HepG2 (cell line): ENCODE measurements at regions not wholly inside any gene's neighbourhood (a gene's known extent, or its start where the extent isn't known, plus 50 kb on each side); places are given as distances from the start of the nearest gene placed in this dataset.

Experiments
- ATAC-seq: fragments of 200-7000 bp; cut with Tn5 transposase; 3 replicates; pipeline ENCODE4 v1.9.1; 2020; ENCODE audit warnings: mild to moderate bottlenecking, moderate library complexity
- BruUV-seq: library from RNA; stranded (reverse); fragments of 400-500 nt; replicated peaks from 2 replicates; lab custom pipeline; 2021; lab: Mats Ljungman, UMichigan
- CTCF ChIA-PET: fragments of 300-600 bp; formaldehyde crosslinking; extraction: SDS; loops from one replicate; lab custom pipeline; 2021; ENCODE audit warnings: low total read pairs, inconsistent platforms, low intra/inter-chr PET ratio; lab: Yijun Ruan, JAX
- POLR2A ChIA-PET: fragments of 350-600 bp; sonication (Branson Sonifier 250); formaldehyde crosslinking; loops from one replicate; lab custom pipeline; 2020; ENCODE audit warnings: antibody characterized with exemption, inconsistent platforms; lab: Yijun Ruan, JAX
- DNase-seq: peaks from one replicate; pipeline ENCODE4 v3.0.0-alpha.2; 2015; ENCODE audit warnings: low spot score
- FAIRE-seq: peaks from 3 replicates; lab custom pipeline; 2011; peaks lifted over from hg19 to GRCh38; lab: Jason Lieb, UNC
- H2AFZ ChIP-seq: one replicate; pipeline ENCODE4 v1.6.1; 2011; ENCODE audit warnings: low read length, inconsistent platforms
- H3K27ac ChIP-seq: fragments of 300-600 bp; 3 replicates; pipeline ENCODE4 v1.8.0; 2011; ENCODE audit warnings: mixed run types, mild to moderate bottlenecking, mixed read lengths, low read length, inconsistent platforms; ENCODE audit not compliant: insufficient read depth; ENCODE audit errors: extremely low read length
- H3K27me3 ChIP-seq, 2 experiments: fragments of 200-600 bp in 1 of 2; 2 replicates in 1 of 2; 3 replicates in 1 of 2; pipeline versions ENCODE4 v1.6.0 to v1.8.0; 2011; ENCODE audit warnings: low read length in 2 of 2, mild to moderate bottlenecking in 2 of 2, moderate library complexity in 2 of 2, inconsistent platforms in 1 of 2; ENCODE audit not compliant: insufficient read depth in 2 of 2, control insufficient read depth in 1 of 2
- H3K36me3 ChIP-seq, 2 experiments: fragments of 200-600 bp in 1 of 2; replicated peaks in 1 of 2; 2 replicates in 1 of 2; 3 replicates in 1 of 2; pipeline versions ENCODE4 v1.5.1 to v1.8.0; 2011; ENCODE audit warnings: low read length in 2 of 2, inconsistent platforms in 1 of 2; ENCODE audit not compliant: insufficient read depth in 2 of 2, control insufficient read depth in 1 of 2
- H3K4me1 ChIP-seq: 2 replicates; pipeline ENCODE4 v1.5.1; 2012; ENCODE audit warnings: low read length, inconsistent platforms; ENCODE audit not compliant: insufficient read depth
- H3K4me2 ChIP-seq: 2 replicates; pipeline ENCODE4 v1.6.0; 2011; ENCODE audit warnings: low read depth, low read length, inconsistent platforms
- H3K4me3 ChIP-seq, 3 experiments: fragments of 200-600 bp in 1 of 3; sonication (generic), shearing (Covaris generic) in 1 of 3; replicated peaks in 1 of 3; 2 replicates each; pipeline ENCODE4 v1.5.1; 2011 to 2016; ENCODE audit warnings: low read length in 3 of 3, inconsistent platforms in 2 of 3, low read depth in 2 of 3, mild to moderate bottlenecking in 2 of 3, control low read depth in 1 of 3, mixed read lengths in 1 of 3; ENCODE audit not compliant: insufficient read depth in 1 of 3
- H3K79me2 ChIP-seq: one replicate; pipeline ENCODE4 v1.6.1; 2011; ENCODE audit warnings: low read length, inconsistent platforms; ENCODE audit not compliant: insufficient read depth
- H3K9ac ChIP-seq: 2 replicates; pipeline ENCODE4 v1.6.0; 2011; ENCODE audit warnings: mild to moderate bottlenecking, low read depth, low read length, inconsistent platforms; ENCODE audit not compliant: insufficient read depth
- H3K9me3 ChIP-seq: 2 replicates; pipeline ENCODE4 v1.5.1; 2012; ENCODE audit warnings: mild to moderate bottlenecking, low read length
- H4K20me1 ChIP-seq: 2 replicates; pipeline ENCODE4 v1.6.0; 2011; ENCODE audit warnings: inconsistent platforms, mild to moderate bottlenecking, low read length, moderate library complexity; ENCODE audit not compliant: insufficient read depth
- ARNT ChIP-seq: fragments of 450-650 bp; IDR thresholded peaks from 2 replicates; pipeline ENCODE4 v1.6.1; 2017
- BCLAF1 ChIP-seq: fragments of 450-650 bp; IDR thresholded peaks from 2 replicates; pipeline ENCODE4 v1.6.1; 2017; ENCODE audit warnings: mild to moderate bottlenecking
- FOSL2 ChIP-seq: sonication (generic); formaldehyde crosslinking; IDR thresholded peaks from 2 replicates; pipeline ENCODE4 v1.4.0; 2020; ENCODE audit warnings: missing genetic modification reagents
- FOXP1 ChIP-seq, 2 experiments: fragments of 450-650 bp in 1 of 2; IDR thresholded peaks; 2 replicates each; pipeline ENCODE4 v1.6.1; 2017 to 2018; ENCODE audit warnings: antibody characterized with exemption in 1 of 2
- HBP1 ChIP-seq: IDR thresholded peaks from 2 replicates; pipeline ENCODE4 v1.6.1; 2016; ENCODE audit warnings: low read depth, control low read depth
- IKZF5 ChIP-seq: IDR thresholded peaks from 2 replicates; pipeline ENCODE4 v1.6.1; 2018; ENCODE audit warnings: missing genetic modification reagents, mild to moderate bottlenecking, missing compliant biosample characterization
- ISL2 ChIP-seq: sonication (generic); formaldehyde crosslinking; IDR thresholded peaks from 2 replicates; pipeline ENCODE4 v1.5.0; 2020; ENCODE audit warnings: missing genetic modification reagents
- MIXL1 ChIP-seq: IDR thresholded peaks from 2 replicates; pipeline ENCODE4 v1.6.1; 2016
- MYPOP ChIP-seq: sonication (generic); formaldehyde crosslinking; IDR thresholded peaks from 2 replicates; pipeline ENCODE4 v1.8.1; 2023; ENCODE audit warnings: mild to moderate bottlenecking, moderate library complexity, missing genetic modification reagents
- NFIC ChIP-seq: IDR thresholded peaks from 2 replicates; pipeline ENCODE4 v1.6.1; 2012; ENCODE audit warnings: mild to moderate bottlenecking, low read length, inconsistent platforms
- PITX1 ChIP-seq: sonication (generic); formaldehyde crosslinking; IDR thresholded peaks from 2 replicates; pipeline ENCODE4 v1.5.1; 2020; ENCODE audit warnings: mild to moderate bottlenecking, missing genetic modification reagents
- RAD21 ChIP-seq: fragments of 450-650 bp; formaldehyde crosslinking; IDR thresholded peaks from 2 replicates; pipeline ENCODE4 v1.5.0; 2020; ENCODE audit warnings: mild to moderate bottlenecking
- SIX1 ChIP-seq: sonication (generic); formaldehyde crosslinking; IDR thresholded peaks from 2 replicates; pipeline ENCODE4 v1.4.0; 2020; ENCODE audit warnings: missing genetic modification reagents, borderline replicate concordance
- ZBTB7B ChIP-seq: sonication (generic); formaldehyde crosslinking; IDR thresholded peaks from 2 replicates; pipeline ENCODE4 v1.4.0; 2020; ENCODE audit warnings: missing genetic modification reagents
- ZFP36L1 ChIP-seq: sonication (generic); formaldehyde crosslinking; IDR thresholded peaks from 2 replicates; pipeline ENCODE4 v1.8.0; 2022; ENCODE audit warnings: mild to moderate bottlenecking, missing genetic modification reagents, moderate library complexity
- ZGPAT ChIP-seq: IDR thresholded peaks from 2 replicates; pipeline ENCODE4 v1.6.1; 2016; ENCODE audit warnings: mild to moderate bottlenecking
- ZNF292 ChIP-seq: sonication (generic); formaldehyde crosslinking; IDR thresholded peaks from 2 replicates; pipeline ENCODE4 v1.8.1; 2022; ENCODE audit warnings: mild to moderate bottlenecking, low read depth, missing genetic modification reagents, borderline replicate concordance
- ZNF367 ChIP-seq: sonication (generic); formaldehyde crosslinking; IDR thresholded peaks from 2 replicates; pipeline ENCODE4 v1.4.0; 2020; ENCODE audit warnings: missing genetic modification reagents, borderline replicate concordance
- ZZZ3 ChIP-seq: sonication (generic); formaldehyde crosslinking; IDR thresholded peaks from 2 replicates; pipeline ENCODE4 v1.4.0; 2020; ENCODE audit warnings: missing genetic modification reagents, mild to moderate bottlenecking, borderline replicate concordance
- WGBS: methylation state at CpG from one replicate; pipeline ENCODE4 v1.1.6; 2017; ENCODE audit warnings: low lambda C conversion rate; 5-methylcytosine and 5-hydroxymethylcytosine counted together
- in situ Hi-C: cut with HindIII; loops from 2 replicates; pipeline ENCODE4 v1.10.0; 2017; ENCODE audit warnings: low pct_unique_long_range_greater_than_20kb; ENCODE audit not compliant: extremely low pct_ligation_motif_present
- intact Hi-C: fragments of 100-400 bp; cut with micrococcal nuclease; formaldehyde crosslinking; loops from one replicate; pipeline ENCODE4 v1.10.0; 2022; ENCODE audit not compliant: unreplicated experiment

GRCh38 chr7:46126675-46127300, 205.7 kb upstream of the IGFBP3 start:
- intact Hi-C loops: no loop called here
- no peak for FAIRE-seq
- ATAC-seq: no peak

More at GRCh38 chr7:46126675-46127300, 205.7 kb upstream of the IGFBP3 start:
- no peak overlapping the region for H2AFZ ChIP-seq
- WGBS: 14% methylated on average over 2 of the region's 2 CpGs
- no peak for DNase-seq
- H3K79me2 ChIP-seq: no peaks in the 10 kb centered on the region
- H3K4me3 ChIP-seq: no peak overlapping the region
- H3K9ac ChIP-seq: no peak overlapping the region
- no peaks in the 10 kb centered on the region for H3K4me1 ChIP-seq
- H3K27ac ChIP-seq: no peak overlapping the region
- BruUV-seq: no TSS peak
- no peak overlapping the region for H3K4me2 ChIP-seq
- no peak for TF ChIP-seq ZFP36L1 (CRISPR knock-in tag)
- TF ChIP-seq FOXP1 (IDR thresholded peaks at IDR 0.05): no peak
- no peak for TF ChIP-seq FOXP1 (CRISPR knock-in tag; IDR thresholded peaks at IDR 0.05)
- no peak for TF ChIP-seq ZNF367 (CRISPR knock-in tag)
- TF ChIP-seq NFIC: no peak
- TF ChIP-seq PITX1 (CRISPR knock-in tag): no peak
- no peak for TF ChIP-seq ZNF292 (CRISPR knock-in tag)
- no peak for TF ChIP-seq MYPOP (CRISPR knock-in tag)
- no peak for TF ChIP-seq ZZZ3
- TF ChIP-seq RAD21 (CRISPR knock-in tag): no peak
- TF ChIP-seq ZBTB7B (CRISPR knock-in tag): no peak
- TF ChIP-seq IKZF5 (CRISPR knock-in tag): no peak
- no peak for TF ChIP-seq ISL2
- no peak for TF ChIP-seq HBP1 (CRISPR knock-in tag)
- no peak for TF ChIP-seq FOSL2 (CRISPR knock-in tag)
- no peak for TF ChIP-seq ARNT
- TF ChIP-seq MIXL1: no peak
- no peak for TF ChIP-seq BCLAF1
- TF ChIP-seq SIX1 (CRISPR knock-in tag): no peak
- TF ChIP-seq ZGPAT (CRISPR knock-in tag): no peak
- no peaks in the 10 kb centered on the region for H3K36me3 ChIP-seq
- H3K27me3 ChIP-seq: no peaks in the 10 kb centered on the region; a peak in 1 of 5 replicates
- in situ Hi-C loops: no loop called here
- POLR2A ChIA-PET: no interaction called here
- CTCF ChIA-PET: no interaction called here
- no peaks in the 10 kb centered on the region for H4K20me1 ChIP-seq
- H3K9me3 ChIP-seq: no peaks in the 10 kb centered on the region
